ENCODE measurements at regions not wholly inside any gene's neighbourhood (a gene's known extent, or its start where the extent isn't known, plus 50 kb on each side); places are given as distances from the start of the nearest gene placed in this dataset.

DNA sequence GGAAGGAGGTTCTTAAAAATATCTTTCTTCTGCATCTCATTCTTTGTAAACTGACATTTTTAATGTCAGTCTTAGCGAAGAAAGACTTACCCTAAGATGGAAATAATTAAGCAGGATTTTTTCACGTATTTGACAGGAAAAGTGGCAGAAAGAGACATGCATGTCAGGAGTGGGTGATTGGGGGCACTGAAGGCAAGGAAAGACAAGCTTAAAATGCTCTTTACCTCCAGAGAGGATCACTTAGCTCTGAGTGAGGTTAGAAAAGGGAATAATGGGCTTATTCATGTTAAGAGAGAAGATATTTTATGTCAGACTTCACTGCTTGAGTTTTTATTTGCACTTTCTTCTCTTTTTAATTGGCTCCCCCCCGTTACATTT, 1358.2 kb upstream of the TMEM132C start:
- no peaks in the 10 kb centered on the region for H3K79me2 ChIP-seq (replicated peaks; ENCODE audit: insufficient read depth)
- TF ChIP-seq ZNF114 (CRISPR knock-in tag; IDR thresholded peaks at IDR 0.05) (no peak), CREB1 (CRISPR knock-in tag; IDR thresholded peaks at IDR 0.05; ENCODE audit: low read depth) (no peak), ZNF331 (CRISPR knock-in tag; IDR thresholded peaks at IDR 0.05; ENCODE audit: low read depth) (no peak), POLR2AphosphoS5 (IDR thresholded peaks at IDR 0.05; ENCODE audit: low read depth) (no peak), JUNB (IDR thresholded peaks at IDR 0.05; ENCODE audit: unreplicated experiment) (no peak), STAT1 (IDR thresholded peaks at IDR 0.05; ENCODE audit: unreplicated experiment) (no peak), EZH2phosphoT487 (IDR thresholded peaks at IDR 0.05; ENCODE audit: unreplicated experiment) (no peak), EZH2 (IDR thresholded peaks at IDR 0.05; ENCODE audit: low read depth, unreplicated experiment) (no peak), NANOG (IDR thresholded peaks at IDR 0.05; ENCODE audit: borderline replicate concordance) (no peak)
- TF ChIP-seq, protein P1, sequence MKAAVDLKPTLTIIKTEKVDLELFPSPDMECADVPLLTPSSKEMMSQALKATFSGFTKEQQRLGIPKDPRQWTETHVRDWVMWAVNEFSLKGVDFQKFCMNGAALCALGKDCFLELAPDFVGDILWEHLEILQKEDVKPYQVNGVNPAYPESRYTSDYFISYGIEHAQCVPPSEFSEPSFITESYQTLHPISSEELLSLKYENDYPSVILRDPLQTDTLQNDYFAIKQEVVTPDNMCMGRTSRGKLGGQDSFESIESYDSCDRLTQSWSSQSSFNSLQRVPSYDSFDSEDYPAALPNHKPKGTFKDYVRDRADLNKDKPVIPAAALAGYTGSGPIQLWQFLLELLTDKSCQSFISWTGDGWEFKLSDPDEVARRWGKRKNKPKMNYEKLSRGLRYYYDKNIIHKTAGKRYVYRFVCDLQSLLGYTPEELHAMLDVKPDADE (IDR thresholded peaks at IDR 0.05) = no peak
- TF ChIP-seq, protein P2, sequence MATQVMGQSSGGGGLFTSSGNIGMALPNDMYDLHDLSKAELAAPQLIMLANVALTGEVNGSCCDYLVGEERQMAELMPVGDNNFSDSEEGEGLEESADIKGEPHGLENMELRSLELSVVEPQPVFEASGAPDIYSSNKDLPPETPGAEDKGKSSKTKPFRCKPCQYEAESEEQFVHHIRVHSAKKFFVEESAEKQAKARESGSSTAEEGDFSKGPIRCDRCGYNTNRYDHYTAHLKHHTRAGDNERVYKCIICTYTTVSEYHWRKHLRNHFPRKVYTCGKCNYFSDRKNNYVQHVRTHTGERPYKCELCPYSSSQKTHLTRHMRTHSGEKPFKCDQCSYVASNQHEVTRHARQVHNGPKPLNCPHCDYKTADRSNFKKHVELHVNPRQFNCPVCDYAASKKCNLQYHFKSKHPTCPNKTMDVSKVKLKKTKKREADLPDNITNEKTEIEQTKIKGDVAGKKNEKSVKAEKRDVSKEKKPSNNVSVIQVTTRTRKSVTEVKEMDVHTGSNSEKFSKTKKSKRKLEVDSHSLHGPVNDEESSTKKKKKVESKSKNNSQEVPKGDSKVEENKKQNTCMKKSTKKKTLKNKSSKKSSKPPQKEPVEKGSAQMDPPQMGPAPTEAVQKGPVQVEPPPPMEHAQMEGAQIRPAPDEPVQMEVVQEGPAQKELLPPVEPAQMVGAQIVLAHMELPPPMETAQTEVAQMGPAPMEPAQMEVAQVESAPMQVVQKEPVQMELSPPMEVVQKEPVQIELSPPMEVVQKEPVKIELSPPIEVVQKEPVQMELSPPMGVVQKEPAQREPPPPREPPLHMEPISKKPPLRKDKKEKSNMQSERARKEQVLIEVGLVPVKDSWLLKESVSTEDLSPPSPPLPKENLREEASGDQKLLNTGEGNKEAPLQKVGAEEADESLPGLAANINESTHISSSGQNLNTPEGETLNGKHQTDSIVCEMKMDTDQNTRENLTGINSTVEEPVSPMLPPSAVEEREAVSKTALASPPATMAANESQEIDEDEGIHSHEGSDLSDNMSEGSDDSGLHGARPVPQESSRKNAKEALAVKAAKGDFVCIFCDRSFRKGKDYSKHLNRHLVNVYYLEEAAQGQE (IDR thresholded peaks at IDR 0.05; ENCODE audit: unreplicated experiment) = no peak
- TF ChIP-seq, protein P3, sequence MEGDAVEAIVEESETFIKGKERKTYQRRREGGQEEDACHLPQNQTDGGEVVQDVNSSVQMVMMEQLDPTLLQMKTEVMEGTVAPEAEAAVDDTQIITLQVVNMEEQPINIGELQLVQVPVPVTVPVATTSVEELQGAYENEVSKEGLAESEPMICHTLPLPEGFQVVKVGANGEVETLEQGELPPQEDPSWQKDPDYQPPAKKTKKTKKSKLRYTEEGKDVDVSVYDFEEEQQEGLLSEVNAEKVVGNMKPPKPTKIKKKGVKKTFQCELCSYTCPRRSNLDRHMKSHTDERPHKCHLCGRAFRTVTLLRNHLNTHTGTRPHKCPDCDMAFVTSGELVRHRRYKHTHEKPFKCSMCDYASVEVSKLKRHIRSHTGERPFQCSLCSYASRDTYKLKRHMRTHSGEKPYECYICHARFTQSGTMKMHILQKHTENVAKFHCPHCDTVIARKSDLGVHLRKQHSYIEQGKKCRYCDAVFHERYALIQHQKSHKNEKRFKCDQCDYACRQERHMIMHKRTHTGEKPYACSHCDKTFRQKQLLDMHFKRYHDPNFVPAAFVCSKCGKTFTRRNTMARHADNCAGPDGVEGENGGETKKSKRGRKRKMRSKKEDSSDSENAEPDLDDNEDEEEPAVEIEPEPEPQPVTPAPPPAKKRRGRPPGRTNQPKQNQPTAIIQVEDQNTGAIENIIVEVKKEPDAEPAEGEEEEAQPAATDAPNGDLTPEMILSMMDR (conservative IDR thresholded peaks at IDR 0.05; ENCODE audit: low read depth in 2 of 2) = no peak
- TF ChIP-seq, protein P4, sequence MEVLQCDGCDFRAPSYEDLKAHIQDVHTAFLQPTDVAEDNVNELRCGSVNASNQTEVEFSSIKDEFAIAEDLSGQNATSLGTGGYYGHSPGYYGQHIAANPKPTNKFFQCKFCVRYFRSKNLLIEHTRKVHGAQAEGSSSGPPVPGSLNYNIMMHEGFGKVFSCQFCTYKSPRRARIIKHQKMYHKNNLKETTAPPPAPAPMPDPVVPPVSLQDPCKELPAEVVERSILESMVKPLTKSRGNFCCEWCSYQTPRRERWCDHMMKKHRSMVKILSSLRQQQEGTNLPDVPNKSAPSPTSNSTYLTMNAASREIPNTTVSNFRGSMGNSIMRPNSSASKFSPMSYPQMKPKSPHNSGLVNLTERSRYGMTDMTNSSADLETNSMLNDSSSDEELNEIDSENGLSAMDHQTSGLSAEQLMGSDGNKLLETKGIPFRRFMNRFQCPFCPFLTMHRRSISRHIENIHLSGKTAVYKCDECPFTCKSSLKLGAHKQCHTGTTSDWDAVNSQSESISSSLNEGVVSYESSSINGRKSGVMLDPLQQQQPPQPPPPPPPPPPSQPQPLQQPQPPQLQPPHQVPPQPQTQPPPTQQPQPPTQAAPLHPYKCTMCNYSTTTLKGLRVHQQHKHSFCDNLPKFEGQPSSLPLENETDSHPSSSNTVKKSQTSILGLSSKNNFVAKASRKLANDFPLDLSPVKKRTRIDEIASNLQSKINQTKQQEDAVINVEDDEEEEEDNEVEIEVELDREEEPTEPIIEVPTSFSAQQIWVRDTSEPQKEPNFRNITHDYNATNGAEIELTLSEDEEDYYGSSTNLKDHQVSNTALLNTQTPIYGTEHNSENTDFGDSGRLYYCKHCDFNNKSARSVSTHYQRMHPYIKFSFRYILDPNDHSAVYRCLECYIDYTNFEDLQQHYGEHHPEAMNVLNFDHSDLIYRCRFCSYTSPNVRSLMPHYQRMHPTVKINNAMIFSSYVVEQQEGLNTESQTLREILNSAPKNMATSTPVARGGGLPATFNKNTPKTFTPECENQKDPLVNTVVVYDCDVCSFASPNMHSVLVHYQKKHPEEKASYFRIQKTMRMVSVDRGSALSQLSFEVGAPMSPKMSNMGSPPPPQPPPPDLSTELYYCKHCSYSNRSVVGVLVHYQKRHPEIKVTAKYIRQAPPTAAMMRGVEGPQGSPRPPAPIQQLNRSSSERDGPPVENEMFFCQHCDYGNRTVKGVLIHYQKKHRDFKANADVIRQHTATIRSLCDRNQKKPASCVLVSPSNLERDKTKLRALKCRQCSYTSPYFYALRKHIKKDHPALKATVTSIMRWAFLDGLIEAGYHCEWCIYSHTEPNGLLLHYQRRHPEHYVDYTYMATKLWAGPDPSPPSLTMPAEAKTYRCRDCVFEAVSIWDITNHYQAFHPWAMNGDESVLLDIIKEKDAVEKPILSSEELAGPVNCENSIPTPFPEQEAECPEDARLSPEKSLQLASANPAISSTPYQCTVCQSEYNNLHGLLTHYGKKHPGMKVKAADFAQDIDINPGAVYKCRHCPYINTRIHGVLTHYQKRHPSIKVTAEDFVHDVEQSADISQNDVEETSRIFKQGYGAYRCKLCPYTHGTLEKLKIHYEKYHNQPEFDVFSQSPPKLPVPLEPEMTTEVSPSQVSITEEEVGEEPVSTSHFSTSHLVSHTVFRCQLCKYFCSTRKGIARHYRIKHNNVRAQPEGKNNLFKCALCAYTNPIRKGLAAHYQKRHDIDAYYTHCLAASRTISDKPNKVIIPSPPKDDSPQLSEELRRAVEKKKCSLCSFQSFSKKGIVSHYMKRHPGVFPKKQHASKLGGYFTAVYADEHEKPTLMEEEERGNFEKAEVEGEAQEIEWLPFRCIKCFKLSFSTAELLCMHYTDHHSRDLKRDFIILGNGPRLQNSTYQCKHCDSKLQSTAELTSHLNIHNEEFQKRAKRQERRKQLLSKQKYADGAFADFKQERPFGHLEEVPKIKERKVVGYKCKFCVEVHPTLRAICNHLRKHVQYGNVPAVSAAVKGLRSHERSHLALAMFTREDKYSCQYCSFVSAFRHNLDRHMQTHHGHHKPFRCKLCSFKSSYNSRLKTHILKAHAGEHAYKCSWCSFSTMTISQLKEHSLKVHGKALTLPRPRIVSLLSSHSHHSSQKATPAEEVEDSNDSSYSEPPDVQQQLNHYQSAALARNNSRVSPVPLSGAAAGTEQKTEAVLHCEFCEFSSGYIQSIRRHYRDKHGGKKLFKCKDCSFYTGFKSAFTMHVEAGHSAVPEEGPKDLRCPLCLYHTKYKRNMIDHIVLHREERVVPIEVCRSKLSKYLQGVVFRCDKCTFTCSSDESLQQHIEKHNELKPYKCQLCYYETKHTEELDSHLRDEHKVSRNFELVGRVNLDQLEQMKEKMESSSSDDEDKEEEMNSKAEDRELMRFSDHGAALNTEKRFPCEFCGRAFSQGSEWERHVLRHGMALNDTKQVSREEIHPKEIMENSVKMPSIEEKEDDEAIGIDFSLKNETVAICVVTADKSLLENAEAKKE (CRISPR knock-in tag; IDR thresholded peaks at IDR 0.05) = no peak
- no peaks in the 10 kb centered on the region for H3K27me3 ChIP-seq (ENCODE audit: insufficient read depth)
- Mint-ChIP-seq H3K9me3 (peaks cover 95% of the 10 kb centered on the region), H3K4me3 (no peak overlapping the region), H3K27ac (no peak overlapping the region), H3K27me3 (ENCODE audit: insufficient read depth, low read depth, poor library complexity) (peaks cover 5% of the 10 kb centered on the region), H3K36me3 (ENCODE audit: low read depth) (peaks cover 28% of the 10 kb centered on the region), H3K4me1 (no peaks in the 10 kb centered on the region)
- DNase-seq (ENCODE audit: low spot score) (no peak), ATAC-seq (no peak)
- no peaks in the 10 kb centered on the region for H3K36me3 ChIP-seq (ENCODE audit: insufficient read depth)
- H3K9me2 ChIP-seq (ENCODE audit: insufficient read depth) = no peaks in the 10 kb centered on the region
- H2AFZ ChIP-seq = no peak overlapping the region
- no peak overlapping the region for H3K4me3 ChIP-seq
- no peaks in the 10 kb centered on the region for H4K20me1 ChIP-seq (replicated peaks; ENCODE audit: insufficient read depth)
- peaks cover 5% of the 10 kb centered on the region; the same call in 1 of the 2 replicates for H3K4me1 ChIP-seq (ENCODE audit: insufficient read depth)
- no peak overlapping the region for H3K27ac ChIP-seq (ENCODE audit: low read depth)
- no peak overlapping the region for H3K4me2 ChIP-seq
- no peaks in the 10 kb centered on the region for H3F3A ChIP-seq (replicated peaks; ENCODE audit: low read depth)
